ENCODE measurements at regions not wholly inside any gene's neighbourhood (a gene's known extent, or its start where the extent isn't known, plus 50 kb on each side); places are given as distances from the start of the nearest gene placed in this dataset.
"Not testable (repeated sequence)": the region's sequence is repeated elsewhere in the genome, so short reads cannot be mapped to it uniquely, and the experiment has no call there.

GRCh38 chr7:17412883-17413282 lies 114.4 kb downstream of the AHR start:
- TF ChIP-seq CTCF (IDR thresholded peaks at IDR 0.05; ENCODE audit: insufficient read depth, low read depth, low read length), result no peak
- ChIA-PET POLR2A (no interaction called here), CTCF (interaction anchor here (0.6 kb wide), 1 partner anchor 146 kb away, joined by 3 read pairs; no protein-coding TSS in a partner anchor)
- no peaks in the 10 kb centered on the region for H3K27me3 ChIP-seq (ENCODE audit: control insufficient read depth, insufficient read depth, low read length)
- H3K4me3 ChIP-seq (ENCODE audit: low read depth, low read length), result no peak overlapping the region
- DNase-seq (ENCODE audit: low read depth), result no peak
- no peaks in the 10 kb centered on the region for H3K36me3 ChIP-seq (ENCODE audit: control insufficient read depth, insufficient read depth, low read length)

GRCh38 chr7:17415955-17416354 lies 117.5 kb downstream of the AHR start:
- DNase-seq (ENCODE audit: low read depth), result no peak
- ChIA-PET CTCF (interaction anchor here (1.3 kb wide), 1 partner anchor 115 kb away, joined by 3 read pairs; no protein-coding TSS in a partner anchor), POLR2A (no interaction called here)

GRCh38 chr7:17420308-17421015 lies 122.0 kb downstream of the AHR start:
- DNase-seq (ENCODE audit: low read depth); H3K27me3 ChIP-seq (ENCODE audit: control insufficient read depth, insufficient read depth, low read length); POLR2A ChIA-PET; H3K36me3 ChIP-seq (ENCODE audit: control insufficient read depth, insufficient read depth, low read length); CTCF ChIA-PET; H3K4me3 ChIP-seq (ENCODE audit: low read depth, low read length): not testable (repeated sequence)

More at GRCh38 chr7:17415955-17416354, 117.5 kb downstream of the AHR start:
- Histone ChIP-seq H3K36me3 (ENCODE audit: control insufficient read depth, insufficient read depth, low read length) (no peaks in the 10 kb centered on the region), H3K4me3 (ENCODE audit: low read depth, low read length) (no peak overlapping the region), H3K27me3 (ENCODE audit: control insufficient read depth, insufficient read depth, low read length) (no peaks in the 10 kb centered on the region)
- TF ChIP-seq CTCF (IDR thresholded peaks at IDR 0.05; ENCODE audit: insufficient read depth, low read depth, low read length), result no peak

- Histone ChIP-seq H3K4me3 (ENCODE audit: low read depth, low read length) (no peak overlapping the region), H3K27me3 (ENCODE audit: control insufficient read depth, insufficient read depth, low read length) (no peaks in the 10 kb centered on the region), H3K36me3 (ENCODE audit: control insufficient read depth, insufficient read depth, low read length) (no peaks in the 10 kb centered on the region)
- no peak for DNase-seq (ENCODE audit: low read depth)
- POLR2A ChIA-PET, result no interaction called here
- no peak for TF ChIP-seq CTCF (IDR thresholded peaks at IDR 0.05; ENCODE audit: insufficient read depth, low read depth, low read length)
- CTCF ChIA-PET, result no interaction called here
Measured at GRCh38 chr7:17421941-17422340, 123.5 kb downstream of the AHR start.

GRCh38 chr7:17422966-17423365 lies 124.5 kb downstream of the AHR start:
- Histone ChIP-seq H3K4me3 (ENCODE audit: low read depth, low read length) (no peak overlapping the region), H3K36me3 (ENCODE audit: control insufficient read depth, insufficient read depth, low read length) (no peaks in the 10 kb centered on the region), H3K27me3 (ENCODE audit: control insufficient read depth, insufficient read depth, low read length) (no peaks in the 10 kb centered on the region)
- TF ChIP-seq CTCF (IDR thresholded peaks at IDR 0.05; ENCODE audit: insufficient read depth, low read depth, low read length), result no peak
- ChIA-PET POLR2A (no interaction called here), CTCF (interaction anchor here (1.1 kb wide), 1 partner anchor 224 kb away, joined by 3 read pairs; no protein-coding TSS in a partner anchor)
- peak; percentile 38 for DNase-seq (ENCODE audit: low read depth)

- POLR2A ChIA-PET, result no interaction called here
- CTCF ChIA-PET, result no interaction called here
Measured at GRCh38 chr7:17427924-17428323, 129.5 kb downstream of the AHR start.

More at GRCh38 chr7:17427924-17428323, 129.5 kb downstream of the AHR start:
- no peak for DNase-seq (ENCODE audit: low read depth)
- TF ChIP-seq CTCF (IDR thresholded peaks at IDR 0.05; ENCODE audit: insufficient read depth, low read depth, low read length), result no peak
- Histone ChIP-seq H3K4me3 (ENCODE audit: low read depth, low read length) (no peak overlapping the region), H3K36me3 (ENCODE audit: control insufficient read depth, insufficient read depth, low read length) (no peaks in the 10 kb centered on the region), H3K27me3 (ENCODE audit: control insufficient read depth, insufficient read depth, low read length) (no peaks in the 10 kb centered on the region)

Measured in BJ (cell line).